ENCODE measurements at regions not wholly inside any gene's neighbourhood (a gene's known extent, or its start where the extent isn't known, plus 50 kb on each side); places are given as distances from the start of the nearest gene placed in this dataset.
"Not testable (repeated sequence)": the region's sequence is repeated elsewhere in the genome, so short reads cannot be mapped to it uniquely, and the experiment has no call there.

DNA sequence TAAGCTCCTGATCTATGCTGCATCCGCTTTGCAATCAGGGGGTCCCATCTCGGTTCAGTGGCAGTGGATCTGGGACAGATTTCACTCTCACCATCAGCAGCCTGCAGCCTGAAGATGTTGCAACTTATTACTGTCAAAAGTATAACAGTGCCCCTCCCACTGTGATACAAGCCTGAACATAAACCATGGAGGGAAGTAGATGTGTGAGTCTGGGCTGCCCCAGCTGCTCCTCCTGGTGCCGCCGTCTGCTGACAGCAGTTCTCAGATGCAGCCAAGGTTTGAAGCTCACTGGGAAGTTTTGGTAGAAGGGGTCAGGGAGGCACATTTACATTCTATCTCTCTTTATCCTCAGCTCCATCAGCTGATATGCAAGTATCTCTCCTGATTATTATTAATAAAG is 1277.7 kb downstream of the RPIA start:
- DNase-seq: not testable (repeated sequence)

DNA sequence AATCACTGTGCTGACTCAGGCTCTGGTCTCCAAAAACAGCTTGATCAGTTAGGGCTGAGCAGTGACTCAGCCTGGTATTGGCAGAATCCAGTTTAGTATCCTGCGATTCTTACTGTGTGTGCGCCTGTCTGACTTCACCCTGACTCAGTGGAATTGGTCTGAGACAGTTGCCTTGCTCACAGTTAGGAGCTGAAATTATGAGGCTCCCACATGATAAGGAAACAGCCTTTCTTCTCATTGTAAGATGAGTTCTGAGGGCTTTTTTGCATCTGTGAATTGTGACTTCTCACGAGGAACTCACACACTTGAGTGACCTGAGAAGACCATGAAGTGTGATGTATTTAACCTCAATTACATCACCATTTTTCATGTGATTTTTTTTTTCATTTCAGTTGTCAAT is 1282.4 kb downstream of the RPIA start:
- peak; percentile 23 for DNase-seq

DNA sequence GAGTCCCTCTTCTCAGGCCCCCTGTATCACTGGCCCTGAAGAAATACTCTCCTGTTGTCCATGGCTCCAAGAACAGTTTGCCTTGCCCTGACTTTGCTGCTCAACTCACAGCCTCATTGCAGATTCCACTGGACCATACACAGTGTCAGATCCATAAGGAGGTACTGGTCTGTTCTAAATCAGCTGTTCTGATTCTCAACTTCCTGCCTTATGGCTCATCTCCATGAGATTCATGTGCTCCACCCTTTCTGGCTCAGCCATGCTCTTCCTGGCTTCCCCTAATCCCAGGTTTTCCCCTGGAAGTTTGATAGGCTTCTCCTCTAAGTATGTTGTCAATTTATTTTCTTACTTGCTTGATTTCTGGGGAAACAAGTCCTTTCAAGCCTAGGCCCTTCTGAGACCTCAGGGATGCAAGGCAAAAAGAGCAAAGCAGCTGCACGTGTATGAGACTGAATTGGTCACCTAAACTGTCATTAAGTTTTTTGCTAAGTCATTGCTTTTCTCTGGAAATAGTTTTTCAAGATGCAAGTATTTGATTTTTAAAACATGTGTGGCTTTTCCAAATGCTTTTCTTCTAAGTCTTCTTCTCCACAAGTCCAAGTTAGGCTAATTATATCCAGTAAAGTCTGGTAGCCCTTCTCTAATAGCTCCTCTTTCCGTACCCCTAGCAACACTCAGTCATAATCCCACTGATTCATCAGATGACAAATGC is 1288.5 kb downstream of the RPIA start:
- not testable (repeated sequence) for DNase-seq

GRCh38 chr2:89982246-89982645 is 1290.8 kb downstream of the RPIA start:
- not testable (repeated sequence) for DNase-seq

- not testable (repeated sequence) for DNase-seq
Observed at GRCh38 chr2:89985650-89986049, 1294.2 kb downstream of the RPIA start.

DNA sequence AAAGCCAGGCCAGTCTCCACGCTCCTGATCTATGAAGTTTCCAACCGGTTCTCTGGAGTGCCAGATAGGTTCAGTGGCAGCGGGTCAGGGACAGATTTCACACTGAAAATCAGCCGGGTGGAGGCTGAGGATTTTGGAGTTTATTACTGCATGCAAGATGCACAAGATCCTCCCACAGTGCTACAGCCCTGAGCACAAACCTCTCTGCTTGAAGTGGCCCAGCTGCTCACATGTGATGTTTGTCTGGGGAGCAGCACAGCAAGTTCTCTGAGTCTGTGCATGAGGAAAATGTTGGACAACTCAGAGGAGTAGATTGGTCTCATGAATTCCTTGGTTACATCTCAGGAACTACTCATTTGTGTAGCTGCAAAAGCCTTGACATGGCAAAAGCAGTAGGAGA is 1295.1 kb downstream of the RPIA start:
- DNase-seq: not testable (repeated sequence)

DNA sequence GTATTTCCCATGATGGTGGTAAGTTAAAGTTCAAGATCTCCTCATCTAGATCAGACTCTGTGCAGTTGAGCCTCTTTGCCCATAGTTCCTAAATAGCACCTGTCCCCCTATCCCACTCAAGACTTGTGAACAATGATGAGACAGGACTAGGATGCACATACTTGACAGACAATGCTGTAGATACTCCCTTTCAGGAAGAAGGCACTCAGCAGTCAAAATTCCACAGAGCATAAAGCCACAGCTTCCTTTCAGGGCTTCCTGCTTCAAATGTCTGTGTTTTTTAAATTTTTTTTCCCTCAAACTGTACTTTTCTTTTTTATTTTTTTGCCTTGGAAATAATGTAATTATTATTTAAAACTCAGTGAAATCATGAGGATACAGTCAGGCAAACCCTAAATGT is 1305.3 kb downstream of the RPIA start:
- not testable (repeated sequence) for DNase-seq

GRCh38 chr2:90004553-90004952 is 1313.1 kb downstream of the RPIA start:
- DNase-seq: not testable (repeated sequence)

GRCh38 chr2:90010442-90011100 is 1319.1 kb downstream of the RPIA start:
- not testable (repeated sequence) for DNase-seq

DNA sequence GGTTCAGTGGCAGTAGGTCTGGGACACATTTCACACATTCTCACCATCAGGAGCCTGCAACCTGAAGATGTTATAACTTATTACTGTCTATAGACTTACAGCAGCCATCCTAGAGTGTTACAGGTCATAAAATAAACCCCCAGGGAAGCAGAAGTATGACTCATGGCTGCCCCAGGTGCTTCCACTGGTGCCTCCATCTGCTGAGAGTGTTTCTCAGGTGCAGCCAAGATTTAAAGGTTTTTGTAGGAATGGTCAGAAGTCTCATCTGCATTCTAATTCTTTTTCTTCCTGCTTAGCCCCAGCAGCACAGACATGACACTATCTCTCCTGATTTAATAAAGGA is 1319.6 kb downstream of the RPIA start:
- not testable (repeated sequence) for DNase-seq

DNA sequence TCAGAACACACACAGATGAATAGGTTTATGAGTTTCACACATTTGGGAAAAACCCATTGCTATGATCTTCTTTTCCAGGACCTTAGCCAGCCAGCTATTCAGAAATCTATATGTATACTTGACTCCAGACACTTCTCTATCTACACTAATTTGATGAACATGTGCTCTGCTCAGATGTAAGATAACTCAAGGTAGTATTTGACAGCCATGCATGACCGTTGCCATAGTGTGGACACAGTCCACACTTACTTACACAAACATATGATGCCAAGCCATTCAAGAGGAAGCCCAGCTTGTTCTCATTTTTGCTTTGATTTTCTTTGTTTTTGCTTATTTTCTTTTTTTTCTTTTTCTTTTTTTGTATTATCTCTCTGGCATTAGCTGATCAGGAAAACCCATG is 1328.4 kb downstream of the RPIA start:
- not testable (repeated sequence) for DNase-seq

DNA sequence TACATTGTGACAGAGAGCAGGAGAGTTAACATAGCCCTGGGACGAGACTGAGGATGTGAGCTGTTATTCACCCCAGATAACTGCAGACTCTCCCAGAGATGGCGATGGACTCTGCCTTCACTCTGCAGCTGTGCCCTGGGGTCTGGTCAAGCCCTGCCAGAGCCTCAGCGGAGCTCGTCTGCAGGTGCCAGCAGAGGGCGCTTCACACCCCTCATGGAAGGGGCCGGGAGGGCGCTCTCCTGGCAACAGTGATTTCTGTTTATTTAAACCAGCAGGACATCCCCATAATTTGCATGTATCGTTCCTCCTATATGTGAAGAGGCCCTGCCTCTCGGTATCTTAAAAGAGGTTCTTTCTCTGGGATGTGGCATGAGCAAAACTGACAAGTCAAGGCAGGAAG is 1329.8 kb downstream of the RPIA start:
- DNase-seq: not testable (repeated sequence)

GRCh38 chr2:90027231-90027643 is 1335.8 kb downstream of the RPIA start:
- DNase-seq: not testable (repeated sequence)

GRCh38 chr2:90028381-90029079 is 1337.1 kb downstream of the RPIA start:
- not testable (repeated sequence) for DNase-seq

DNA sequence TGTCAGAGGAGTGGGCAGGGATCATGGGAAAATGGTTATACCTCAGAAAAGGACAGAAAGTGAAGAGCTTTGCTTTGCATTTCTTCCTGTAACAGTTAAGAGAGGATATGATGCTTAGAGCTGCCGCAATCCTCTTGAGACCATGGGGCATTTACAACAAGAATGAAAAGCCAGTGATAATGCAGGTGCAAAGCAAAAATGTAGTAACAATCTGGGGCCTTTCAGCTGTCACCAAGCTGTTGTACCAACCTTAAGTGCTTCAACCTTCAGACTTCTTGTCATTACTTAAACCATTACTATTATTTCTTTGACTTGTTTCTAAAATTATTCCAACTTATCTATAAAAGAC is 1337.6 kb downstream of the RPIA start:
- DNase-seq: not testable (repeated sequence)

DNA sequence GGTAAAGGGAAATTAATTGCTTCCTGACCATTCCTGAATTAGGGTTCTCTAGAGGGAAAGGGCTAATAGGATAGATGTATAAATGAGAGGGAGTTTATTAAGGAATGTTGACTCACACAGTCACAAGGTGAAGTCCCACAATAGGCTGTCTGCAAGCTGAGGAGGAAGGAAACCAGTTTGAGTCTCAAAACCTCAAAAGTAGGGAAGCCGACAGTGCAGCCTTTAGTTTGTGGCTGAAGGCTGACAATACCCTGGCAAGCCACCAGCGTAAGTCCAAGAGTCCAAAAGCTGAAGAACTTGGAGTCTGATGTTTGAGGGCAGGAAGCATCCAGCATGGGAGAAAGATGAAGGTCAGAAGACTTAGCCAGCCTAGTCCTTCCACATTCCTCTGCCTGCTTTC is 1340.8 kb downstream of the RPIA start:
- not testable (repeated sequence) for DNase-seq

GRCh38 chr2:90036335-90036734 is 1344.9 kb downstream of the RPIA start:
- DNase-seq: not testable (repeated sequence)

DNA sequence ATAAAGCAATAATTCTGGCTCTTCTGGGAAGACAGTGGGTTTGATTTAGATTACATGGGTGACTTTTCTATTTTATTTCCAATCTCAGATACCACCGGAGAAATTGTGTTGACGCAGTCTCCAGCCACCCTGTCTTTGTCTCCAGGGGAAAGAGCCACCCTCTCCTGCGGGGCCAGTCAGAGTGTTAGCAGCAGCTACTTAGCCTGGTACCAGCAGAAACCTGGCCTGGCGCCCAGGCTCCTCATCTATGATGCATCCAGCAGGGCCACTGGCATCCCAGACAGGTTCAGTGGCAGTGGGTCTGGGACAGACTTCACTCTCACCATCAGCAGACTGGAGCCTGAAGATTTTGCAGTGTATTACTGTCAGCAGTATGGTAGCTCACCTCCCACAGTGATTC is 1347.6 kb downstream of the RPIA start:
- DNase-seq: not testable (repeated sequence)

GRCh38 chr2:90047776-90048175 is 1356.3 kb downstream of the RPIA start:
- not testable (repeated sequence) for DNase-seq

- not testable (repeated sequence) for DNase-seq
Observed at GRCh38 chr2:90052113-90052631, 1360.7 kb downstream of the RPIA start.

DNA sequence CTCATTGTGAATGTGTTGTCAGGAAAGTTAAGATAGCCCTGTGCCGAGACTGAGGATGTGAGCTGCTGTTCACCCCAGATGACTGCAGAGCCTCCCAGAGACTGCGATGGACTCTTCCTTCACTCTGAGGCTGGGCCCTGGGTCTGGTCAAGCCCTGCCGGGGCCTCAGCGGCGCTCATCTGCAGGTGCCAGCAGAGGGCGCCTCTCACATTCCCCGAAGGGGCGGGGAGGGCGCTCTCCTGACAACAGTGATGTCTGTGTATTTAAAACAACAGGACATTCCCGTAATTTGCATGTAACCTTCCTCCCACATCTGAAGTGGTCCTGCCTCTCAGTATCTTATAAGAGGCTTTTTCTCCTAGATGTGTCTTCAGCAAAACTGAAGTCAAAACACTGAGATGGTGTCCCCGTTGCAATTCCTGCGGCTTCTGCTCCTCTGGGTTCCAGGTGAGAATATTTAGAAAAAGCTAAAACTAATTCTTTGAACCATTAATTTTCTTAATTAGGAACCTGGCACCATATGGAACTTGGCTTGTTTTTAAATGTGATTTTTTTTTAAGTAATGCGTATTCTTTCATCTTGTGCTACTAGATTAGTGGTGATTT is 1377.9 kb downstream of the RPIA start:
- peak; percentile 19 for DNase-seq

DNA sequence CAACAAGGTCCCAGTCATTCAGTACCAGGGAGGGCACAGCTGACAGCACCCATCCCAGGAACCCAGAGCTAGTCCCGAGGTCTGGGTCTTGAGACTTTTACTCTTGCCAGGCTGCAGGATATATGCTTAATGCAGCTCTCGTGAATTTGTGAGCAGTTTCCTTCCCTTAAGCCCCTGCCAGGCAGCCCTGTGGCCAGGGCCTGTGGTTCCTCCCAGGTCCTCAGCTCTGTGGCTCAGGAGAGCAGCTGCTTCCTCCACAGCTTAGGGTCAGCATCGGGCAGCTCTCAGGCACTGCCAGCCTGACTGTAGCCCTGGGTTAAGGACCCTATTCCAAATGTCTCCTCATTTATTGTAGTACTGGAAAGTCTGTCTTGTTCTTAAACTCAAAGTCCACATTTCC is 1384.8 kb downstream of the RPIA start:
- DNase-seq: no peak

- DNase-seq: no peak
Observed at GRCh38 chr2:90077948-90078347, 1386.5 kb downstream of the RPIA start.

All from fibroblast of skin of scalp (primary cell).